Activated T-cell treated with anti-CD3 and anti-CD28 coated beads, Interleukin-2, amount 50 U/mL, for 24 hours (primary cell): ENCODE measurements at regions not wholly inside any gene's neighbourhood (a gene's known extent, or its start where the extent isn't known, plus 50 kb on each side); places are given as distances from the start of the nearest gene placed in this dataset.
A peak's percentile ranks its signal among the peaks of the same experiment; 100 is the strongest.
"Not testable (repeated sequence)": the region's sequence is repeated elsewhere in the genome, so short reads cannot be mapped to it uniquely, and the experiment has no call there.

ENCODE experiments used
- DNase-seq: peaks from one replicate; pipeline ENCODE4 v3.0.0-alpha.2; 2020
- H3K27ac Mint-ChIP-seq: 2 replicates; pipeline ENCODE4 v1.8.0; 2020; ENCODE audit warnings: mild to moderate bottlenecking, mixed read lengths
- H3K27me3 Mint-ChIP-seq: 2 replicates; pipeline ENCODE4 v1.8.0; 2020; ENCODE audit warnings: mixed read lengths
- H3K36me3 Mint-ChIP-seq: 2 replicates; pipeline ENCODE4 v1.8.0; 2020; ENCODE audit warnings: low read depth, mixed read lengths
- H3K4me1 Mint-ChIP-seq: 2 replicates; pipeline ENCODE4 v1.8.0; 2020; ENCODE audit warnings: low read depth, mixed read lengths
- H3K4me3 Mint-ChIP-seq: 2 replicates; pipeline ENCODE4 v1.8.0; 2020; ENCODE audit warnings: mild to moderate bottlenecking, moderate library complexity, mixed read lengths
- H3K9me3 Mint-ChIP-seq: 2 replicates; pipeline ENCODE4 v1.8.0; 2020; ENCODE audit warnings: mixed read lengths

- peak; percentile 60 for DNase-seq
- Mint-ChIP-seq H3K9me3 (no peaks in the 10 kb centered on the region), H3K4me1 (peaks cover 28% of the 10 kb centered on the region), H3K27ac (peak overlapping the region; percentile 66), H3K27me3 (no peaks in the 10 kb centered on the region), H3K4me3 (peak overlapping the region; percentile 59), H3K36me3 (peaks cover 7% of the 10 kb centered on the region)
Measured at GRCh38 chr4:38523524-38524448, 140.2 kb upstream of the KLF3 start.

- Mint-ChIP-seq H3K27me3 (no peaks in the 10 kb centered on the region), H3K9me3 (no peaks in the 10 kb centered on the region), H3K4me3 (no peak overlapping the region), H3K4me1 (peaks cover 46% of the 10 kb centered on the region), H3K27ac (no peak overlapping the region), H3K36me3 (no peaks in the 10 kb centered on the region)
- no peak for DNase-seq
Measured at GRCh38 chr4:38526412-38526811, 137.6 kb upstream of the KLF3 start.

- H3K4me3 Mint-ChIP-seq = no peak overlapping the region
- peak; percentile 55 for DNase-seq
- peaks cover 6% of the 10 kb centered on the region for H3K27me3 Mint-ChIP-seq
- H3K4me1 Mint-ChIP-seq = peaks cover 37% of the 10 kb centered on the region
- H3K9me3 Mint-ChIP-seq = no peaks in the 10 kb centered on the region
- no peaks in the 10 kb centered on the region for H3K36me3 Mint-ChIP-seq
- peak overlapping the region; percentile 81 for H3K27ac Mint-ChIP-seq
Measured at GRCh38 chr4:38529189-38530115, 134.5 kb upstream of the KLF3 start.

- no peak for DNase-seq
- Mint-ChIP-seq H3K9me3 (no peaks in the 10 kb centered on the region), H3K27me3 (peaks cover 6% of the 10 kb centered on the region), H3K36me3 (no peaks in the 10 kb centered on the region), H3K27ac (no peak overlapping the region), H3K4me1 (peaks cover 29% of the 10 kb centered on the region), H3K4me3 (no peak overlapping the region)
Measured at GRCh38 chr4:38530486-38530885, 133.5 kb upstream of the KLF3 start.

GRCh38 chr4:38531141-38531727 lies 132.8 kb upstream of the KLF3 start:
- no peak overlapping the region for H3K27ac Mint-ChIP-seq
- no peaks in the 10 kb centered on the region for H3K36me3 Mint-ChIP-seq
- peaks cover 29% of the 10 kb centered on the region for H3K4me1 Mint-ChIP-seq
- peaks cover 6% of the 10 kb centered on the region for H3K27me3 Mint-ChIP-seq
- no peak for DNase-seq
- no peaks in the 10 kb centered on the region for H3K9me3 Mint-ChIP-seq
- no peak overlapping the region for H3K4me3 Mint-ChIP-seq

GRCh38 chr4:38532908-38533499 lies 131.0 kb upstream of the KLF3 start:
- H3K27ac Mint-ChIP-seq = no peak overlapping the region

GRCh38 chr4:38534344-38535045 lies 129.5 kb upstream of the KLF3 start:
- H3K9me3 Mint-ChIP-seq = no peaks in the 10 kb centered on the region
- peaks cover 20% of the 10 kb centered on the region for H3K4me1 Mint-ChIP-seq
- no peak for DNase-seq
- H3K27me3 Mint-ChIP-seq = peaks cover 6% of the 10 kb centered on the region
- H3K36me3 Mint-ChIP-seq = no peaks in the 10 kb centered on the region
- no peak overlapping the region for H3K27ac Mint-ChIP-seq
- H3K4me3 Mint-ChIP-seq = no peak overlapping the region

More at GRCh38 chr4:38532908-38533499, 131.0 kb upstream of the KLF3 start:
- Mint-ChIP-seq H3K9me3 (no peaks in the 10 kb centered on the region), H3K36me3 (no peaks in the 10 kb centered on the region), H3K4me1 (peaks cover 27% of the 10 kb centered on the region), H3K27me3 (peaks cover 6% of the 10 kb centered on the region), H3K4me3 (no peak overlapping the region)
- no peak for DNase-seq

GRCh38 chr4:38535071-38535470 lies 128.9 kb upstream of the KLF3 start:
- H3K4me1 Mint-ChIP-seq = peaks cover 15% of the 10 kb centered on the region
- H3K27ac Mint-ChIP-seq, H3K9me3 Mint-ChIP-seq, H3K36me3 Mint-ChIP-seq, DNase-seq, H3K4me3 Mint-ChIP-seq, H3K27me3 Mint-ChIP-seq: not testable (repeated sequence)

- H3K4me3 Mint-ChIP-seq = no peak overlapping the region
- peaks cover 13% of the 10 kb centered on the region for H3K4me1 Mint-ChIP-seq
- H3K36me3 Mint-ChIP-seq = no peaks in the 10 kb centered on the region
- H3K27me3 Mint-ChIP-seq = peaks cover 6% of the 10 kb centered on the region
- no peaks in the 10 kb centered on the region for H3K9me3 Mint-ChIP-seq
- DNase-seq = no peak
- no peak overlapping the region for H3K27ac Mint-ChIP-seq
Measured at GRCh38 chr4:38535717-38536116, 128.3 kb upstream of the KLF3 start.

- Mint-ChIP-seq H3K4me3 (no peak overlapping the region), H3K4me1 (peaks cover 3% of the 10 kb centered on the region), H3K27me3 (peaks cover 6% of the 10 kb centered on the region), H3K36me3 (no peaks in the 10 kb centered on the region), H3K27ac (no peak overlapping the region), H3K9me3 (no peaks in the 10 kb centered on the region)
- DNase-seq = no peak
Measured at GRCh38 chr4:38536716-38537115, 127.3 kb upstream of the KLF3 start.

GRCh38 chr4:38537666-38538065 lies 126.3 kb upstream of the KLF3 start:
- H3K27ac Mint-ChIP-seq = no peak overlapping the region
- H3K9me3 Mint-ChIP-seq = no peaks in the 10 kb centered on the region
- H3K27me3 Mint-ChIP-seq = peaks cover 6% of the 10 kb centered on the region
- no peaks in the 10 kb centered on the region for H3K36me3 Mint-ChIP-seq
- H3K4me1 Mint-ChIP-seq = no peaks in the 10 kb centered on the region
- H3K4me3 Mint-ChIP-seq = no peak overlapping the region
- DNase-seq = no peak

- DNase-seq = no peak
- H3K9me3 Mint-ChIP-seq = no peaks in the 10 kb centered on the region
- no peaks in the 10 kb centered on the region for H3K4me1 Mint-ChIP-seq
- H3K27me3 Mint-ChIP-seq = no peaks in the 10 kb centered on the region
- no peak overlapping the region for H3K27ac Mint-ChIP-seq
- H3K4me3 Mint-ChIP-seq = no peak overlapping the region
- H3K36me3 Mint-ChIP-seq = no peaks in the 10 kb centered on the region
Measured at GRCh38 chr4:38538517-38538916, 125.5 kb upstream of the KLF3 start.

- no peaks in the 10 kb centered on the region for H3K4me1 Mint-ChIP-seq
- H3K4me3 Mint-ChIP-seq = no peak overlapping the region
- no peak for DNase-seq
- H3K36me3 Mint-ChIP-seq = no peaks in the 10 kb centered on the region
- no peak overlapping the region for H3K27ac Mint-ChIP-seq
- H3K27me3 Mint-ChIP-seq = no peaks in the 10 kb centered on the region
- H3K9me3 Mint-ChIP-seq = no peaks in the 10 kb centered on the region
Measured at GRCh38 chr4:38539501-38539900, 124.5 kb upstream of the KLF3 start.

- Mint-ChIP-seq H3K4me3 (no peak overlapping the region), H3K27me3 (no peaks in the 10 kb centered on the region), H3K4me1 (no peaks in the 10 kb centered on the region), H3K27ac (no peak overlapping the region), H3K9me3 (peaks cover 14% of the 10 kb centered on the region), H3K36me3 (no peaks in the 10 kb centered on the region)
- DNase-seq = no peak
Measured at GRCh38 chr4:38547052-38547451, 116.9 kb upstream of the KLF3 start.
